ENCODE measurements at regions not wholly inside any gene's neighbourhood (a gene's known extent, or its start where the extent isn't known, plus 50 kb on each side); places are given as distances from the start of the nearest gene placed in this dataset.

GRCh38 chr6:4687656-4687988 lies 88.6 kb upstream of the CDYL start:
- Histone ChIP-seq H3K27ac (ENCODE audit: low read depth, low read length) (no peak overlapping the region), H3K27me3 (ENCODE audit: control insufficient read depth, insufficient read depth, low read length, poor library complexity, severe bottlenecking) (no peaks in the 10 kb centered on the region), H3K4me3 (ENCODE audit: low read length) (no peak overlapping the region), H3K36me3 (ENCODE audit: control insufficient read depth, insufficient read depth, low read length) (no peaks in the 10 kb centered on the region), H3K4me1 (ENCODE audit: control insufficient read depth, insufficient read depth, low read length) (no peaks in the 10 kb centered on the region), H3K9me3 (ENCODE audit: control insufficient read depth, low read length) (peaks cover 1% of the 10 kb centered on the region), H3K9ac (ENCODE audit: extremely low read depth, low read length, poor library complexity, severe bottlenecking) (no peak overlapping the region)
- no peak for DNase-seq
- Mint-ChIP-seq H3K27me3 (ENCODE audit: insufficient read depth) (no peaks in the 10 kb centered on the region), H3K4me3 (no peak overlapping the region), H3K9me3 (peaks cover 10% of the 10 kb centered on the region), H3K4me1 (peaks cover 22% of the 10 kb centered on the region), H3K36me3 (ENCODE audit: low read depth) (no peaks in the 10 kb centered on the region), H3K27ac (no peak overlapping the region)
- TF ChIP-seq CTCF (conservative IDR thresholded peaks at IDR 0.05), result no peak

- DNase-seq, result no peak
- H3K4me3 ChIP-seq (ENCODE audit: low read length), result no peak overlapping the region
- 76 to 77% methylated on average over 5 to 10 of the region's 10 CpGs for WGBS, 2 experiments (ENCODE audit: insufficient coverage in 1 of 2, insufficient read length in 1 of 2)
- Mint-ChIP-seq H3K4me1 (peaks cover 44% of the 10 kb centered on the region), H3K27ac (no peak overlapping the region), H3K4me3 (no peak overlapping the region), H3K9me3 (no peaks in the 10 kb centered on the region), H3K36me3 (ENCODE audit: low read depth) (no peaks in the 10 kb centered on the region), H3K27me3 (ENCODE audit: insufficient read depth) (no peaks in the 10 kb centered on the region)
- TF ChIP-seq CTCF (conservative IDR thresholded peaks at IDR 0.05), result no peak
- H3K9ac ChIP-seq (ENCODE audit: extremely low read depth, low read length, poor library complexity, severe bottlenecking), result no peak overlapping the region
- peaks cover 3% of the 10 kb centered on the region for H3K4me1 ChIP-seq (ENCODE audit: control insufficient read depth, insufficient read depth, low read length)
- no peak overlapping the region for H3K27ac ChIP-seq (ENCODE audit: low read depth, low read length)
- no peaks in the 10 kb centered on the region for H3K36me3 ChIP-seq (ENCODE audit: control insufficient read depth, insufficient read depth, low read length)
- H3K27me3 ChIP-seq (ENCODE audit: control insufficient read depth, insufficient read depth, low read length, poor library complexity, severe bottlenecking), result no peaks in the 10 kb centered on the region
- no peaks in the 10 kb centered on the region for H3K9me3 ChIP-seq (ENCODE audit: control insufficient read depth, low read length)
Measured at GRCh38 chr6:4682431-4683097, 93.6 kb upstream of the CDYL start.

GRCh38 chr6:4678506-4679300 lies 97.5 kb upstream of the CDYL start:
- no peak for TF ChIP-seq CTCF (conservative IDR thresholded peaks at IDR 0.05)
- no peak overlapping the region for H3K27ac ChIP-seq (ENCODE audit: low read depth, low read length)
- H3K36me3 ChIP-seq (ENCODE audit: control insufficient read depth, insufficient read depth, low read length), result no peaks in the 10 kb centered on the region
- H3K9me3 ChIP-seq (ENCODE audit: control insufficient read depth, low read length), result no peaks in the 10 kb centered on the region
- H3K4me3 ChIP-seq (ENCODE audit: low read length), result no peak overlapping the region
- H3K27me3 ChIP-seq (ENCODE audit: control insufficient read depth, insufficient read depth, low read length, poor library complexity, severe bottlenecking), result no peaks in the 10 kb centered on the region
- DNase-seq, result no peak
- Mint-ChIP-seq H3K27ac (no peak overlapping the region), H3K9me3 (no peaks in the 10 kb centered on the region), H3K27me3 (ENCODE audit: insufficient read depth) (no peaks in the 10 kb centered on the region), H3K4me1 (peaks cover 33% of the 10 kb centered on the region), H3K36me3 (ENCODE audit: low read depth) (no peaks in the 10 kb centered on the region), H3K4me3 (no peak overlapping the region)
- peaks cover 3% of the 10 kb centered on the region for H3K4me1 ChIP-seq (ENCODE audit: control insufficient read depth, insufficient read depth, low read length)
- WGBS, 2 experiments (ENCODE audit: insufficient coverage in 1 of 2, insufficient read length in 1 of 2), result 82 to 86% methylated on average over 3 to 6 of the region's 7 CpGs
- no peak overlapping the region for H3K9ac ChIP-seq (ENCODE audit: extremely low read depth, low read length, poor library complexity, severe bottlenecking)

Measured in endodermal cell (in vitro differentiated cells).